ENCODE measurements at regions not wholly inside any gene's neighbourhood (a gene's known extent, or its start where the extent isn't known, plus 50 kb on each side); places are given as distances from the start of the nearest gene placed in this dataset.

DNA sequence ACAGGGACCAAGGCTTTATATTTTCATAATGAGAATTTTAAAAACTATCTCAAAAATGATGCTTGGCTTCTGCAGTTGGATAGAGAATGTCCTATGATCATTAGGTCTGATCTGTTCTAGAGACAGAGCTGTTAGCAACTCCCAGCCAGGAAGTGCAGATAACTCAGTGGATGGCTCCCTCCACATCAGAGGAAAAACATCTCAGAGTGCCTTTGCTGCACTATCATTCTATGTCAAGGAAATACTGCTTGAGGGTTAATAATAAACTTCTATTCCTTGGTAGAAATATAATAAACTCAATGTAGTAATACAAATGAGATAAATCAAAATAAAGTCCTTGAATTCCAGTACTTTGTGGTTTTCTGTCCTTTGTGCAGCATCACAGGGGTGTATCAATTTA lies 78.0 kb upstream of the BET1 start:
- ChIA-PET CTCF (interaction anchor here (1.6 kb wide), 1 partner anchor 179 kb away, joined by 4 read pairs; no protein-coding TSS in a partner anchor), POLR2A (no interaction called here)
- Histone ChIP-seq H3K4me1 (ENCODE audit: control insufficient read depth, insufficient read depth, low read length) (no peaks in the 10 kb centered on the region), H3K4me3 (ENCODE audit: low read depth, low read length) (no peak overlapping the region), H3K9me3 (ENCODE audit: control insufficient read depth, insufficient read depth, low read depth, low read length) (no peaks in the 10 kb centered on the region), H3K36me3 (ENCODE audit: control insufficient read depth in 2 of 2, insufficient read depth in 1 of 2, low read length in 2 of 2) (no peaks in the 10 kb centered on the region), H3K27ac (ENCODE audit: extremely low read depth, low read depth, low read length) (no peak overlapping the region)
- TF ChIP-seq KLF1 (tag by site-specific recombination; IDR thresholded peaks at IDR 0.05) (no peak), ZNF140 (tag by site-specific recombination; IDR thresholded peaks at IDR 0.05) (no peak), HOXA7 (CRISPR knock-in tag; IDR thresholded peaks at IDR 0.05; ENCODE audit: borderline replicate concordance) (no peak), ZNF211 (tag by site-specific recombination; IDR thresholded peaks at IDR 0.05; ENCODE audit: low read depth) (no peak), ZNF837 (tag by site-specific recombination; IDR thresholded peaks at IDR 0.05) (no peak), ZNF707 (tag by site-specific recombination; IDR thresholded peaks at IDR 0.05) (no peak), ZBTB26 (tag by site-specific recombination; optimal IDR thresholded peaks at IDR 0.05) (no peak), KLF7 (tag by site-specific recombination; IDR thresholded peaks at IDR 0.05; ENCODE audit: borderline replicate concordance) (no peak)

DNA sequence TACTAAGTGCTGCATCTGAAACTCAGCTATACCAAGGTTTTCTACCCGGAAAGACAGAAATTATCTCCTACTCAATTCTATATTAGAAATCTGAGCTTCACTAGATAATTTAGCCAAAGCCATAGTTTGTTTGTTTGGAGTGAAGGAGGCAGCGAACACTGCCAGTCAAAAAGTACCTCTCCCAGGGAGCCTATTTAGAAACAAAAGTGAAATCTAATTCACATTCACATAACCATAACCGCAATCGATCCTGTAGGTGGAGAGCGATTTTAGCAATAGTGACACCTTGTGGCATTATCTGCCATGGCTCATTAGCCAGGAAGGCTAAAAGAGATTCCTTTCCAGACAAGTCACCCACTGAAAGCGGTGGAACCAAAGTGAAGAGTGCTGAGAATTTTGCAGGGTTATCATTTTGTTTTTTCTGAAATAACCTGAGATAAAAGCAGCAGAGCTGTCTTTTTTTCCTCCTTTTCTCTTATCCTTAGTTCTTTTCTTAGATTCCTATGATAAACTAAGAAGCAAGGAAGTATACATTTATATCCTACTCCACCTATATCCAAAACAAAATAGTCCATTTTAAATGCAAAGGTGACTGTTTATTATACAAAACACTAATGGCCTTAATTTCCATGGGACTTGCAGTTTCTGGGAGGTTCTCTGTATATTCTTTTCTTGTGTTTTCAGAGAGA lies 83.7 kb upstream of the BET1 start:
- no peaks in the 10 kb centered on the region for H3K4me1 ChIP-seq (ENCODE audit: control insufficient read depth, insufficient read depth, low read length)
- TF ChIP-seq ZNF394 (tag by site-specific recombination; IDR thresholded peaks at IDR 0.05; ENCODE audit: borderline replicate concordance) (no peak), ZFHX2 (tag by site-specific recombination; conservative IDR thresholded peaks at IDR 0.05) (peak; percentile 21; the same call in 1 of the 2 replicates), ZBTB17 (tag by site-specific recombination; IDR thresholded peaks at IDR 0.05) (no peak), ZBTB48 (tag by site-specific recombination; IDR thresholded peaks at IDR 0.05) (no peak), KLF8 (tag by site-specific recombination; IDR thresholded peaks at IDR 0.05) (no peak), ZXDB (tag by site-specific recombination; IDR thresholded peaks at IDR 0.05) (no peak), HOXA7 (CRISPR knock-in tag; IDR thresholded peaks at IDR 0.05; ENCODE audit: borderline replicate concordance) (no peak), ZNF76 (tag by site-specific recombination; IDR thresholded peaks at IDR 0.05; ENCODE audit: borderline replicate concordance, low read depth) (no peak), ZNF529 (tag by site-specific recombination; IDR thresholded peaks at IDR 0.05; ENCODE audit: insufficient replicate concordance) (no peak), ZNF654 (tag by site-specific recombination; IDR thresholded peaks at IDR 0.05; ENCODE audit: low read depth) (peak; percentile 76), ZNF658 (tag by site-specific recombination; IDR thresholded peaks at IDR 0.05) (no peak), ZNF24 (tag by site-specific recombination; IDR thresholded peaks at IDR 0.05) (no peak), SCRT2 (tag by site-specific recombination; IDR thresholded peaks at IDR 0.05) (no peak), ZNF660 (tag by site-specific recombination; IDR thresholded peaks at IDR 0.05) (0 out of 2 replicates have a peak, but pooled peaks have one; percentile 45), ZNF514 (tag by site-specific recombination; IDR thresholded peaks at IDR 0.05) (no peak), CTCF (tag by site-specific recombination; IDR thresholded peaks at IDR 0.05) (peak; percentile 71), PRDM1 (tag by site-specific recombination; IDR thresholded peaks at IDR 0.05) (peak; percentile 80), GLIS1 (tag by site-specific recombination; IDR thresholded peaks at IDR 0.05) (0 out of 2 replicates have a peak, but pooled peaks have one; percentile 41)
- TF ChIP-seq, protein P1, sequence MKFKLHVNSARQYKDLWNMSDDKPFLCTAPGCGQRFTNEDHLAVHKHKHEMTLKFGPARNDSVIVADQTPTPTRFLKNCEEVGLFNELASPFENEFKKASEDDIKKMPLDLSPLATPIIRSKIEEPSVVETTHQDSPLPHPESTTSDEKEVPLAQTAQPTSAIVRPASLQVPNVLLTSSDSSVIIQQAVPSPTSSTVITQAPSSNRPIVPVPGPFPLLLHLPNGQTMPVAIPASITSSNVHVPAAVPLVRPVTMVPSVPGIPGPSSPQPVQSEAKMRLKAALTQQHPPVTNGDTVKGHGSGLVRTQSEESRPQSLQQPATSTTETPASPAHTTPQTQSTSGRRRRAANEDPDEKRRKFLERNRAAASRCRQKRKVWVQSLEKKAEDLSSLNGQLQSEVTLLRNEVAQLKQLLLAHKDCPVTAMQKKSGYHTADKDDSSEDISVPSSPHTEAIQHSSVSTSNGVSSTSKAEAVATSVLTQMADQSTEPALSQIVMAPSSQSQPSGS (tag by site-specific recombination; IDR thresholded peaks at IDR 0.05; ENCODE audit: low read depth), result no peak
- H3K9me3 ChIP-seq (ENCODE audit: control insufficient read depth, insufficient read depth, low read depth, low read length), result no peaks in the 10 kb centered on the region
- no peak overlapping the region for H3K27ac ChIP-seq (ENCODE audit: extremely low read depth, low read depth, low read length)
- H3K4me3 ChIP-seq (ENCODE audit: low read depth, low read length), result no peak overlapping the region
- no peaks in the 10 kb centered on the region for H3K36me3 ChIP-seq (ENCODE audit: control insufficient read depth in 2 of 2, insufficient read depth in 1 of 2, low read length in 2 of 2)
- ChIA-PET CTCF (interaction anchor here (0.6 to 5.1 kb wide), 34 partner anchors 8 to 841 kb away, joined by 3 to 42 read pairs (median 4); partner anchors contain the start of genes GNGT1 and TFPI2), POLR2A (no interaction called here)
